Keratinocyte (primary cell): ENCODE measurements at regions not wholly inside any gene's neighbourhood (a gene's known extent, or its start where the extent isn't known, plus 50 kb on each side); places are given as distances from the start of the nearest gene placed in this dataset.

ENCODE experiments used
- EZH2 ChIP-seq: IDR thresholded peaks from one replicate; pipeline ENCODE4 v1.6.1; 2012; ENCODE audit warnings: inconsistent platforms, mild to moderate bottlenecking, low read length, moderate library complexity
- TF ChIP-seq, protein P1 (sequence below), 3 experiments: IDR thresholded peaks in 1 of 3; conservative IDR thresholded peaks in 1 of 3; optimal IDR thresholded peaks in 1 of 3; 2 replicates in 2 of 3; 3 replicates in 1 of 3; pipeline versions ENCODE3 to v1.5.1; 2011; ENCODE audit warnings: low read length in 3 of 3, mild to moderate bottlenecking in 3 of 3, moderate library complexity in 2 of 3, control low read depth in 1 of 3, inconsistent platforms in 1 of 3; ENCODE audit not compliant: insufficient read depth in 2 of 3; ENCODE audit errors: extremely low read depth in 1 of 3

DNA sequence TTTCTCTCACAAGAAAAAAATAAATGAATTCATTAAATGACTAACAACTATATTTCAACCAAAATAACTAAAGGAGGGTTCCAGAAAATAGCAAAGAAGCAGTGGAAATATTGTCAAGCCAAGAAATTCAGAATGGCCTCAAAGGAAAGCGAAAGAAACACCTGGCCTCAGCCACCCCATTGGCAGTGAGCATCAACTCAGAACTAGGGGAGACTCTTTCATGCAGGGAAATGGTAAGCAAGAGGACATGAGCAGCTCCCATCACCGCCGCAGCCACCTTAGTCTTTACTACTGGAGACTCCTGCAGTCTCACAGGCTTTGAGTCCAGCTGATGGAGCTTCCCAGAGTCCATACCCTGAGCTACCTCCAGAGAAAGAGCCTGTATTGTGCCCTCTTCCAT is 343.9 kb upstream of the GRAMD2B start:
- TF ChIP-seq, protein P1, sequence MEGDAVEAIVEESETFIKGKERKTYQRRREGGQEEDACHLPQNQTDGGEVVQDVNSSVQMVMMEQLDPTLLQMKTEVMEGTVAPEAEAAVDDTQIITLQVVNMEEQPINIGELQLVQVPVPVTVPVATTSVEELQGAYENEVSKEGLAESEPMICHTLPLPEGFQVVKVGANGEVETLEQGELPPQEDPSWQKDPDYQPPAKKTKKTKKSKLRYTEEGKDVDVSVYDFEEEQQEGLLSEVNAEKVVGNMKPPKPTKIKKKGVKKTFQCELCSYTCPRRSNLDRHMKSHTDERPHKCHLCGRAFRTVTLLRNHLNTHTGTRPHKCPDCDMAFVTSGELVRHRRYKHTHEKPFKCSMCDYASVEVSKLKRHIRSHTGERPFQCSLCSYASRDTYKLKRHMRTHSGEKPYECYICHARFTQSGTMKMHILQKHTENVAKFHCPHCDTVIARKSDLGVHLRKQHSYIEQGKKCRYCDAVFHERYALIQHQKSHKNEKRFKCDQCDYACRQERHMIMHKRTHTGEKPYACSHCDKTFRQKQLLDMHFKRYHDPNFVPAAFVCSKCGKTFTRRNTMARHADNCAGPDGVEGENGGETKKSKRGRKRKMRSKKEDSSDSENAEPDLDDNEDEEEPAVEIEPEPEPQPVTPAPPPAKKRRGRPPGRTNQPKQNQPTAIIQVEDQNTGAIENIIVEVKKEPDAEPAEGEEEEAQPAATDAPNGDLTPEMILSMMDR (optimal IDR thresholded peaks at IDR 0.05 in 1 of 3, IDR thresholded peaks at IDR 0.05 in 1 of 3, conservative IDR thresholded peaks at IDR 0.05 in 1 of 3; ENCODE audit: extremely low read depth in 1 of 3, insufficient read depth in 2 of 3, low read length in 3 of 3), result no peak
- TF ChIP-seq EZH2, result no peak
